HUES64 (cell line): ENCODE measurements at regions not wholly inside any gene's neighbourhood (a gene's known extent, or its start where the extent isn't known, plus 50 kb on each side); places are given as distances from the start of the nearest gene placed in this dataset.

Source experiments
- H3K27ac ChIP-seq: 2 replicates; pipeline ENCODE4 v1.7.0; 2013; ENCODE audit warnings: low read depth, low read length, inconsistent platforms
- H3K27me3 ChIP-seq: 2 replicates; pipeline ENCODE4 v1.6.1; 2013; ENCODE audit warnings: mild to moderate bottlenecking, low read length; ENCODE audit not compliant: insufficient read depth
- H3K36me3 ChIP-seq: 2 replicates; pipeline ENCODE4 v1.6.1; 2013; ENCODE audit warnings: mild to moderate bottlenecking, low read length; ENCODE audit not compliant: insufficient read depth
- H3K4me1 ChIP-seq: 2 replicates; pipeline ENCODE4 v1.6.1; 2013; ENCODE audit warnings: mild to moderate bottlenecking, low read length, moderate library complexity; ENCODE audit not compliant: insufficient read depth
- H3K4me3 ChIP-seq: 2 replicates; pipeline ENCODE4 v1.5.1; 2013; ENCODE audit warnings: mild to moderate bottlenecking, low read length, moderate library complexity
- H3K9ac ChIP-seq: 2 replicates; pipeline ENCODE4 v1.6.1; 2013; ENCODE audit warnings: mild to moderate bottlenecking, low read depth, low read length
- H3K9me3 ChIP-seq: 2 replicates; pipeline ENCODE4 v1.6.1; 2013; ENCODE audit warnings: low read depth, low read length; ENCODE audit not compliant: insufficient read depth
- WGBS: fragments of 150-250, 120-280 bp; methylation state at CpG from one replicate; pipeline ENCODE4 v1.1.7; 2013; ENCODE audit warnings: missing lambda C conversion rate; 5-methylcytosine and 5-hydroxymethylcytosine counted together

- Histone ChIP-seq H3K36me3 (no peaks in the 10 kb centered on the region), H3K27ac (no peak overlapping the region), H3K27me3 (no peaks in the 10 kb centered on the region), H3K4me3 (no peak overlapping the region), H3K9me3 (peaks cover 8% of the 10 kb centered on the region; the same call in 1 of the 2 replicates), H3K4me1 (peaks cover 3% of the 10 kb centered on the region), H3K9ac (no peak overlapping the region)
- WGBS = 90% methylated on average over 1 of the region's 1 CpG
These were observed 56.4 kb upstream of the ITGA6 start for GRCh38 chr2:172370821-172371455.

GRCh38 chr2:172372436-172372835 lies 55.0 kb upstream of the ITGA6 start:
- H3K4me1 ChIP-seq = peaks cover 3% of the 10 kb centered on the region
- peaks cover 8% of the 10 kb centered on the region; the same call in 1 of the 2 replicates for H3K9me3 ChIP-seq

GRCh38 chr2:172373076-172373475 lies 54.3 kb upstream of the ITGA6 start:
- no peaks in the 10 kb centered on the region for H3K27me3 ChIP-seq
- H3K27ac ChIP-seq = no peak overlapping the region
- 84% methylated on average over 5 of the region's 5 CpGs for WGBS
- H3K4me1 ChIP-seq = peaks cover 3% of the 10 kb centered on the region
- H3K9ac ChIP-seq = no peak overlapping the region
- no peaks in the 10 kb centered on the region for H3K36me3 ChIP-seq
- no peak overlapping the region for H3K4me3 ChIP-seq
- peaks cover 8% of the 10 kb centered on the region; the same call in 1 of the 2 replicates for H3K9me3 ChIP-seq

More at GRCh38 chr2:172372436-172372835, 55.0 kb upstream of the ITGA6 start:
- no peaks in the 10 kb centered on the region for H3K36me3 ChIP-seq
- H3K27ac ChIP-seq = no peak overlapping the region
- H3K27me3 ChIP-seq = no peaks in the 10 kb centered on the region
- H3K4me3 ChIP-seq = no peak overlapping the region
- no peak overlapping the region for H3K9ac ChIP-seq

- 98% methylated on average over 3 of the region's 3 CpGs for WGBS
These were observed 53.6 kb upstream of the ITGA6 start for GRCh38 chr2:172373766-172374165.

GRCh38 chr2:172374318-172375240 lies 52.8 kb upstream of the ITGA6 start:
- Histone ChIP-seq H3K9ac (no peak overlapping the region), H3K9me3 (peaks cover 4% of the 10 kb centered on the region), H3K27me3 (no peaks in the 10 kb centered on the region), H3K4me1 (peaks cover 7% of the 10 kb centered on the region), H3K27ac (no peak overlapping the region), H3K36me3 (no peaks in the 10 kb centered on the region), H3K4me3 (no peak overlapping the region)
- 91% methylated on average over 7 of the region's 7 CpGs for WGBS

More at GRCh38 chr2:172373766-172374165, 53.6 kb upstream of the ITGA6 start:
- H3K4me3 ChIP-seq = no peak overlapping the region
- no peak overlapping the region for H3K9ac ChIP-seq
- peaks cover 3% of the 10 kb centered on the region for H3K4me1 ChIP-seq
- H3K36me3 ChIP-seq = no peaks in the 10 kb centered on the region
- no peaks in the 10 kb centered on the region for H3K27me3 ChIP-seq
- no peak overlapping the region for H3K27ac ChIP-seq
- peaks cover 4% of the 10 kb centered on the region; the same call in 1 of the 2 replicates for H3K9me3 ChIP-seq

GRCh38 chr2:172375251-172375650 lies 52.1 kb upstream of the ITGA6 start:
- no peaks in the 10 kb centered on the region for H3K27me3 ChIP-seq
- peaks cover 12% of the 10 kb centered on the region for H3K4me1 ChIP-seq
- peaks cover 4% of the 10 kb centered on the region for H3K9me3 ChIP-seq
- H3K27ac ChIP-seq = no peak overlapping the region
- no peak overlapping the region for H3K4me3 ChIP-seq
- H3K36me3 ChIP-seq = no peaks in the 10 kb centered on the region
- H3K9ac ChIP-seq = no peak overlapping the region
- WGBS = 93% methylated on average over 2 of the region's 2 CpGs

- 93% methylated on average over 5 of the region's 5 CpGs for WGBS
- Histone ChIP-seq H3K27ac (no peak overlapping the region), H3K9ac (no peak overlapping the region), H3K9me3 (peaks cover 4% of the 10 kb centered on the region), H3K36me3 (no peaks in the 10 kb centered on the region), H3K4me3 (no peak overlapping the region), H3K4me1 (peaks cover 15% of the 10 kb centered on the region), H3K27me3 (no peaks in the 10 kb centered on the region)
These were observed 51.4 kb upstream of the ITGA6 start for GRCh38 chr2:172376016-172376415.

GRCh38 chr2:172376505-172377125 lies 50.8 kb upstream of the ITGA6 start:
- H3K9me3 ChIP-seq = peaks cover 4% of the 10 kb centered on the region
- H3K4me1 ChIP-seq = peaks cover 20% of the 10 kb centered on the region
- no peak overlapping the region for H3K27ac ChIP-seq
- no peaks in the 10 kb centered on the region for H3K27me3 ChIP-seq
- WGBS = 94% methylated on average over 4 of the region's 5 CpGs
- no peak overlapping the region for H3K4me3 ChIP-seq
- H3K36me3 ChIP-seq = no peaks in the 10 kb centered on the region
- no peak overlapping the region for H3K9ac ChIP-seq

GRCh38 chr2:172377408-172377807 lies 50.0 kb upstream of the ITGA6 start:
- H3K9me3 ChIP-seq = peaks cover 4% of the 10 kb centered on the region
- peaks cover 19% of the 10 kb centered on the region for H3K4me1 ChIP-seq
- no peaks in the 10 kb centered on the region for H3K27me3 ChIP-seq
- H3K36me3 ChIP-seq = no peaks in the 10 kb centered on the region
- no peak overlapping the region for H3K9ac ChIP-seq
- H3K27ac ChIP-seq = no peak overlapping the region
- WGBS = 95% methylated on average over 3 of the region's 3 CpGs
- no peak overlapping the region for H3K4me3 ChIP-seq
